Astrocyte (in vitro differentiated cells and primary cell): ENCODE measurements at regions not wholly inside any gene's neighbourhood (a gene's known extent, or its start where the extent isn't known, plus 50 kb on each side); places are given as distances from the start of the nearest gene placed in this dataset.

Experiments used
- DNase-seq: peaks from one replicate; pipeline ENCODE4 v3.0.0-alpha.2; 2010; ENCODE audit warnings: low read depth
- FAIRE-seq: peaks from 2 replicates; lab custom pipeline; 2011; peaks lifted over from hg19 to GRCh38; lab: Jason Lieb, UNC
- H2AFZ ChIP-seq: 2 replicates; pipeline ENCODE4 v1.6.0; 2012; ENCODE audit warnings: low read depth, low read length, inconsistent platforms
- H3K27ac ChIP-seq: 2 replicates; pipeline ENCODE4 v1.5.1; 2011; ENCODE audit warnings: low read depth, low read length, inconsistent platforms
- H3K27me3 ChIP-seq: 2 replicates; pipeline ENCODE4 v1.6.0; 2011; ENCODE audit warnings: low read length, inconsistent platforms; ENCODE audit not compliant: insufficient read depth
- H3K36me3 ChIP-seq: 2 replicates; pipeline ENCODE4 v1.5.1; 2011; ENCODE audit warnings: low read length, inconsistent platforms; ENCODE audit not compliant: insufficient read depth
- H3K4me1 ChIP-seq: 2 replicates; pipeline ENCODE4 v1.5.1; 2011; ENCODE audit warnings: low read length, inconsistent platforms; ENCODE audit not compliant: insufficient read depth
- H3K4me2 ChIP-seq: 2 replicates; pipeline ENCODE4 v1.6.0; 2012; ENCODE audit warnings: low read length, inconsistent platforms
- H3K4me3 ChIP-seq: 2 replicates; pipeline ENCODE4 v1.5.1; 2011; ENCODE audit warnings: low read depth, mild to moderate bottlenecking, low read length, inconsistent platforms; ENCODE audit not compliant: insufficient read depth
- H3K79me2 ChIP-seq: 2 replicates; pipeline ENCODE4 v1.6.0; 2012; ENCODE audit warnings: mild to moderate bottlenecking, low read length, inconsistent platforms; ENCODE audit not compliant: insufficient read depth
- H3K9ac ChIP-seq: 2 replicates; pipeline ENCODE4 v1.6.0; 2012; ENCODE audit warnings: mild to moderate bottlenecking, low read length, inconsistent platforms
- H3K9me3 ChIP-seq: 2 replicates; pipeline ENCODE4 v1.5.1; 2012; ENCODE audit warnings: low read depth, mild to moderate bottlenecking, low read length, inconsistent platforms; ENCODE audit not compliant: insufficient read depth
- H4K20me1 ChIP-seq: 2 replicates; pipeline ENCODE4 v1.6.0; 2012; ENCODE audit warnings: low read length, inconsistent platforms; ENCODE audit not compliant: insufficient read depth
- H3K27ac Mint-ChIP-seq: one replicate; pipeline ENCODE4 v1.8.0; 2021; ENCODE audit warnings: mild to moderate bottlenecking, mixed read lengths; ENCODE audit not compliant: unreplicated experiment
- H3K27me3 Mint-ChIP-seq: one replicate; pipeline ENCODE4 v1.8.0; 2021; ENCODE audit warnings: low read depth, mixed read lengths; ENCODE audit not compliant: unreplicated experiment
- H3K36me3 Mint-ChIP-seq: one replicate; pipeline ENCODE4 v1.8.0; 2021; ENCODE audit warnings: low read depth, mixed read lengths; ENCODE audit not compliant: unreplicated experiment
- H3K4me1 Mint-ChIP-seq: one replicate; pipeline ENCODE4 v1.8.0; 2021; ENCODE audit warnings: low read depth, mixed read lengths; ENCODE audit not compliant: unreplicated experiment
- H3K4me3 Mint-ChIP-seq: one replicate; pipeline ENCODE4 v1.8.0; 2021; ENCODE audit warnings: mild to moderate bottlenecking, moderate library complexity, mixed read lengths; ENCODE audit not compliant: unreplicated experiment
- H3K9me3 Mint-ChIP-seq: one replicate; pipeline ENCODE4 v1.8.0; 2021; ENCODE audit warnings: mild to moderate bottlenecking, mixed read lengths; ENCODE audit not compliant: unreplicated experiment
- CTCF ChIP-seq: IDR thresholded peaks from 2 replicates; pipeline ENCODE4 v1.5.1; 2011; ENCODE audit warnings: low read depth, mild to moderate bottlenecking, inconsistent platforms, low read length, moderate library complexity; ENCODE audit not compliant: insufficient read depth
- EZH2 ChIP-seq: IDR thresholded peaks from 2 replicates; pipeline ENCODE4 v1.6.1; 2012; ENCODE audit warnings: mild to moderate bottlenecking, low read length, inconsistent platforms; ENCODE audit not compliant: insufficient read depth

- no peaks in the 10 kb centered on the region for H3K79me2 ChIP-seq
- H2AFZ ChIP-seq = no peak overlapping the region
- Mint-ChIP-seq H3K9me3 (no peaks in the 10 kb centered on the region), H3K4me1 (peaks cover 30% of the 10 kb centered on the region), H3K4me3 (no peak overlapping the region), H3K27ac (no peak overlapping the region), H3K36me3 (no peaks in the 10 kb centered on the region), H3K27me3 (no peaks in the 10 kb centered on the region)
- no peak overlapping the region for H3K4me3 ChIP-seq
- TF ChIP-seq CTCF (no peak), EZH2 (no peak)
- H3K4me1 ChIP-seq = peaks cover 25% of the 10 kb centered on the region
- H3K36me3 ChIP-seq = no peaks in the 10 kb centered on the region
- no peaks in the 10 kb centered on the region for H3K9me3 ChIP-seq
- FAIRE-seq (no peak), DNase-seq (no peak)
- no peak overlapping the region for H3K27ac ChIP-seq
- H4K20me1 ChIP-seq = no peaks in the 10 kb centered on the region
- H3K4me2 ChIP-seq = no peak overlapping the region
- H3K27me3 ChIP-seq = no peaks in the 10 kb centered on the region
- H3K9ac ChIP-seq = no peak overlapping the region
Observed at GRCh38 chr15:38066612-38067011, 132.2 kb downstream of the TMCO5A start.

GRCh38 chr15:38068626-38069391, 134.4 kb downstream of the TMCO5A start:
- Histone ChIP-seq H4K20me1 (no peaks in the 10 kb centered on the region), H3K79me2 (no peaks in the 10 kb centered on the region), H3K9me3 (no peaks in the 10 kb centered on the region), H3K27ac (peak overlapping the region; percentile 77), H3K4me3 (peak overlapping the region; percentile 52), H3K27me3 (no peaks in the 10 kb centered on the region), H3K4me1 (peaks cover 34% of the 10 kb centered on the region), H3K9ac (peak overlapping the region; percentile 73), H2AFZ (peak overlapping the region; percentile 54), H3K4me2 (peak overlapping the region; percentile 88), H3K36me3 (no peaks in the 10 kb centered on the region)
- DNase-seq = peak; percentile 75
- no peaks in the 10 kb centered on the region for H3K9me3 Mint-ChIP-seq
- H3K27ac Mint-ChIP-seq = peak overlapping the region; percentile 98
- peaks cover 39% of the 10 kb centered on the region for H3K4me1 Mint-ChIP-seq
- peak overlapping the region; percentile 42 for H3K4me3 Mint-ChIP-seq
- peak; percentile 41 for FAIRE-seq
- H3K36me3 Mint-ChIP-seq = no peaks in the 10 kb centered on the region
- no peak for TF ChIP-seq CTCF
- TF ChIP-seq EZH2 = no peak
- H3K27me3 Mint-ChIP-seq = no peaks in the 10 kb centered on the region

GRCh38 chr15:38069511-38070011, 135.1 kb downstream of the TMCO5A start:
- no peaks in the 10 kb centered on the region for H3K79me2 ChIP-seq
- H3K9ac ChIP-seq = peak overlapping the region; percentile 73
- H3K4me2 ChIP-seq = peak overlapping the region; percentile 88
- Mint-ChIP-seq H3K27ac (peak overlapping the region; percentile 98), H3K27me3 (no peaks in the 10 kb centered on the region), H3K36me3 (no peaks in the 10 kb centered on the region), H3K4me1 (peaks cover 42% of the 10 kb centered on the region), H3K4me3 (peak overlapping the region; percentile 42), H3K9me3 (no peaks in the 10 kb centered on the region)
- H2AFZ ChIP-seq = peak overlapping the region; percentile 54
- peak; percentile 87 for DNase-seq
- no peaks in the 10 kb centered on the region for H3K27me3 ChIP-seq
- no peaks in the 10 kb centered on the region for H3K36me3 ChIP-seq
- no peaks in the 10 kb centered on the region for H4K20me1 ChIP-seq
- H3K9me3 ChIP-seq = no peaks in the 10 kb centered on the region
- FAIRE-seq = no peak
- peaks cover 38% of the 10 kb centered on the region for H3K4me1 ChIP-seq
- peak overlapping the region; percentile 52 for H3K4me3 ChIP-seq
- H3K27ac ChIP-seq = peak overlapping the region; percentile 77
- TF ChIP-seq CTCF = no peak
- no peak for TF ChIP-seq EZH2
